K562 (cell line): ENCODE measurements at regions not wholly inside any gene's neighbourhood (a gene's known extent, or its start where the extent isn't known, plus 50 kb on each side); places are given as distances from the start of the nearest gene placed in this dataset.
"Not testable (repeated sequence)": the region's sequence is repeated elsewhere in the genome, so short reads cannot be mapped to it uniquely, and the experiment has no call there.

ENCODE experiments used
- BCLAF1 ChIP-seq, 2 experiments: fragments of 450-650 bp in 1 of 2; IDR thresholded peaks; 2 replicates each; pipeline ENCODE4 v1.6.1; 2011 to 2017; ENCODE audit warnings: low read depth in 2 of 2, antibody characterized with exemption in 1 of 2, borderline replicate concordance in 1 of 2, low read length in 1 of 2, mild to moderate bottlenecking in 1 of 2, mixed read lengths in 1 of 2; ENCODE audit not compliant: control insufficient read depth in 1 of 2
- CEBPG ChIP-seq, 3 experiments: fragments of 200-800 bp in 1 of 3; sonication (Bioruptor generic) in 1 of 3; sonication (generic) in 1 of 3; formaldehyde crosslinking in 1 of 3; IDR thresholded peaks in 2 of 3; conservative IDR thresholded peaks in 1 of 3; 2 replicates each; pipeline versions ENCODE4 v1.6.1 to v1.8.0; 2016 to 2022; ENCODE audit warnings: missing compliant biosample characterization in 2 of 3, missing genetic modification characterization in 2 of 3, mild to moderate bottlenecking in 1 of 3, missing genetic modification reagents in 1 of 3
- FOXJ3 ChIP-seq: sonication (generic); formaldehyde crosslinking; IDR thresholded peaks from 2 replicates; pipeline ENCODE4 v1.4.0; 2020; ENCODE audit warnings: mild to moderate bottlenecking, missing genetic modification reagents
- KLF1 ChIP-seq: fragments of 450-650 bp; IDR thresholded peaks from 2 replicates; pipeline ENCODE4 v1.6.1; 2016; ENCODE audit warnings: missing genetic modification characterization, missing compliant biosample characterization
- MECOM ChIP-seq: fragments of 250-450 bp; sonication (Bioruptor Pico); IDR thresholded peaks from 2 replicates; pipeline ENCODE4 v1.8.0; 2022; ENCODE audit warnings: inconsistent platforms
- NFYB ChIP-seq: IDR thresholded peaks from 2 replicates; pipeline ENCODE4 v1.6.1; 2011; ENCODE audit warnings: mild to moderate bottlenecking, moderate library complexity; ENCODE audit not compliant: insufficient read length; ENCODE audit errors: extremely low read depth
- USF2 ChIP-seq: sonication (generic); formaldehyde crosslinking; IDR thresholded peaks from 2 replicates; pipeline ENCODE4 v1.5.0; 2020; ENCODE audit warnings: missing genetic modification reagents
- TF ChIP-seq, protein P1 (sequence below): sonication (generic); formaldehyde crosslinking; IDR thresholded peaks from 2 replicates; pipeline ENCODE4 v1.8.1; 2023; ENCODE audit warnings: mild to moderate bottlenecking, missing genetic modification reagents
- TF ChIP-seq, protein P2 (sequence below), 3 experiments: IDR thresholded peaks in 2 of 3; conservative IDR thresholded peaks in 1 of 3; 2 replicates each; pipeline ENCODE4 v1.5.1; 2011 to 2012; ENCODE audit warnings: low read length in 3 of 3, mild to moderate bottlenecking in 3 of 3, control low read depth in 2 of 3, improper control_type of control experiment in 1 of 3, inconsistent platforms in 1 of 3, low read depth in 1 of 3, mixed read lengths in 1 of 3, moderate library complexity in 1 of 3; ENCODE audit not compliant: insufficient read depth in 2 of 3

DNA sequence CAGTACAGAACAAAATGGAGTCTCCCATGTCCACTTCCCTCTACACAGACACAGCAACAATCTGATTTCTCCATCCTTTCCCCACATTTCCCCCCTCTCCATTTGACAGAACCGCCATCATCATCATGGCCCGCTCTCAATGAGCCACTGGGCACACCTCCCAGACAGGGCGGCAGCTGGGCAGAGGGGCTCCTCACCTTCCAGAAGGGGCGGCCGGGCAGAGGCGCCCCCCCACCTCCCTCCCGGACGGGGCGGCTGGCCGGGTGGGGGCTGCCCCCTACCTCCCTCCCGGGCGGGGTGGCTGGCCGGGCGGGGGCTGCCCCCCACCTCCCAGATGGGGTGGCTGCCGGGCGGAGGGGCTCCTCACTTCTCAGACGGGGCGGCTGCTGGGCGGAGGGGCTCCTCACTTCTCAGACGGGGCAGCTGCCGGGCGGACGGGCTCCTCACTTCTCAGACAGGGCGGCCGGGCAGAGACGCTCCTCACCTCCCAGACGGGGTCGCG lies 337.9 kb downstream of the GOLGA6L6 start:
- TF ChIP-seq CEBPG (CRISPR knock-in tag; IDR thresholded peaks at IDR 0.05); CEBPG (tag; conservative IDR thresholded peaks at IDR 0.05 in 1 of 2, IDR thresholded peaks at IDR 0.05 in 1 of 2); USF2; BCLAF1 (IDR thresholded peaks at IDR 0.05; ENCODE audit: borderline replicate concordance in 1 of 2, control insufficient read depth in 1 of 2, low read depth in 2 of 2, low read length in 1 of 2); MECOM (CRISPR knock-in tag); NFYB; FOXJ3 (CRISPR knock-in tag); KLF1: not testable (repeated sequence)
- TF ChIP-seq, protein P1, sequence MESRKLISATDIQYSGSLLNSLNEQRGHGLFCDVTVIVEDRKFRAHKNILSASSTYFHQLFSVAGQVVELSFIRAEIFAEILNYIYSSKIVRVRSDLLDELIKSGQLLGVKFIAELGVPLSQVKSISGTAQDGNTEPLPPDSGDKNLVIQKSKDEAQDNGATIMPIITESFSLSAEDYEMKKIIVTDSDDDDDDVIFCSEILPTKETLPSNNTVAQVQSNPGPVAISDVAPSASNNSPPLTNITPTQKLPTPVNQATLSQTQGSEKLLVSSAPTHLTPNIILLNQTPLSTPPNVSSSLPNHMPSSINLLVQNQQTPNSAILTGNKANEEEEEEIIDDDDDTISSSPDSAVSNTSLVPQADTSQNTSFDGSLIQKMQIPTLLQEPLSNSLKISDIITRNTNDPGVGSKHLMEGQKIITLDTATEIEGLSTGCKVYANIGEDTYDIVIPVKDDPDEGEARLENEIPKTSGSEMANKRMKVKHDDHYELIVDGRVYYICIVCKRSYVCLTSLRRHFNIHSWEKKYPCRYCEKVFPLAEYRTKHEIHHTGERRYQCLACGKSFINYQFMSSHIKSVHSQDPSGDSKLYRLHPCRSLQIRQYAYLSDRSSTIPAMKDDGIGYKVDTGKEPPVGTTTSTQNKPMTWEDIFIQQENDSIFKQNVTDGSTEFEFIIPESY (CRISPR knock-in tag), result not testable (repeated sequence)
- TF ChIP-seq, protein P2, sequence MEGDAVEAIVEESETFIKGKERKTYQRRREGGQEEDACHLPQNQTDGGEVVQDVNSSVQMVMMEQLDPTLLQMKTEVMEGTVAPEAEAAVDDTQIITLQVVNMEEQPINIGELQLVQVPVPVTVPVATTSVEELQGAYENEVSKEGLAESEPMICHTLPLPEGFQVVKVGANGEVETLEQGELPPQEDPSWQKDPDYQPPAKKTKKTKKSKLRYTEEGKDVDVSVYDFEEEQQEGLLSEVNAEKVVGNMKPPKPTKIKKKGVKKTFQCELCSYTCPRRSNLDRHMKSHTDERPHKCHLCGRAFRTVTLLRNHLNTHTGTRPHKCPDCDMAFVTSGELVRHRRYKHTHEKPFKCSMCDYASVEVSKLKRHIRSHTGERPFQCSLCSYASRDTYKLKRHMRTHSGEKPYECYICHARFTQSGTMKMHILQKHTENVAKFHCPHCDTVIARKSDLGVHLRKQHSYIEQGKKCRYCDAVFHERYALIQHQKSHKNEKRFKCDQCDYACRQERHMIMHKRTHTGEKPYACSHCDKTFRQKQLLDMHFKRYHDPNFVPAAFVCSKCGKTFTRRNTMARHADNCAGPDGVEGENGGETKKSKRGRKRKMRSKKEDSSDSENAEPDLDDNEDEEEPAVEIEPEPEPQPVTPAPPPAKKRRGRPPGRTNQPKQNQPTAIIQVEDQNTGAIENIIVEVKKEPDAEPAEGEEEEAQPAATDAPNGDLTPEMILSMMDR (IDR thresholded peaks at IDR 0.05 in 2 of 3, conservative IDR thresholded peaks at IDR 0.05 in 1 of 3; ENCODE audit: insufficient read depth in 2 of 3, low read depth in 1 of 3, low read length in 3 of 3), result not testable (repeated sequence)
